ENCODE measurements at regions not wholly inside any gene's neighbourhood (a gene's known extent, or its start where the extent isn't known, plus 50 kb on each side); places are given as distances from the start of the nearest gene placed in this dataset.

GRCh38 chrX:28135378-28136047 lies 154.3 kb upstream of the DCAF8L1 start:
- TF ChIP-seq CTCF (IDR thresholded peaks at IDR 0.05) (no peak), POLR2AphosphoS5 (IDR thresholded peaks at IDR 0.05; ENCODE audit: low read depth, low read length) (no peak)

Data from Panc1 (cell line).